ENCODE measurements at regions not wholly inside any gene's neighbourhood (a gene's known extent, or its start where the extent isn't known, plus 50 kb on each side); places are given as distances from the start of the nearest gene placed in this dataset.

GRCh38 chr9:38205279-38205678, 136.3 kb upstream of the SHB start:
- Histone ChIP-seq H3K27me3 (replicated peaks; ENCODE audit: insufficient read depth, low read length) (no peaks in the 10 kb centered on the region), H3F3A (ENCODE audit: insufficient read depth, low read length) (no peaks in the 10 kb centered on the region), H3K4me1 (ENCODE audit: low read length) (no peaks in the 10 kb centered on the region), H3K4me2 (ENCODE audit: low read depth, low read length) (no peak overlapping the region), H3K9ac (ENCODE audit: low read length) (no peak overlapping the region), H3K9me2 (replicated peaks; ENCODE audit: insufficient read depth, low read length) (no peaks in the 10 kb centered on the region), H3K4me3 (ENCODE audit: low read length) (no peak overlapping the region), H3K9me3 (replicated peaks; ENCODE audit: insufficient read depth, low read length) (no peaks in the 10 kb centered on the region), H3K36me3 (replicated peaks; ENCODE audit: insufficient read depth, low read length) (no peaks in the 10 kb centered on the region), H2AFZ (ENCODE audit: low read length) (no peak overlapping the region), H3K27ac (ENCODE audit: low read length) (no peak overlapping the region), H3K79me2 (ENCODE audit: low read length) (no peaks in the 10 kb centered on the region), H4K20me1 (ENCODE audit: insufficient read depth, low read length) (no peaks in the 10 kb centered on the region)
- DNase-seq: no peak
- TF ChIP-seq CTCF (IDR thresholded peaks at IDR 0.05; ENCODE audit: low read length): no peak
- TF ChIP-seq EZH2 (optimal IDR thresholded peaks at IDR 0.05; ENCODE audit: low read depth, low read length): no peak
- no peak for TF ChIP-seq EZH2phosphoT487 (IDR thresholded peaks at IDR 0.05; ENCODE audit: low read length)

- Histone ChIP-seq H4K20me1 (ENCODE audit: insufficient read depth, low read length) (no peaks in the 10 kb centered on the region), H3K27me3 (replicated peaks; ENCODE audit: insufficient read depth, low read length) (no peaks in the 10 kb centered on the region), H3K4me1 (ENCODE audit: low read length) (no peaks in the 10 kb centered on the region), H3K9ac (ENCODE audit: low read length) (no peak overlapping the region), H3K79me2 (ENCODE audit: low read length) (no peaks in the 10 kb centered on the region), H3K9me2 (replicated peaks; ENCODE audit: insufficient read depth, low read length) (no peaks in the 10 kb centered on the region), H2AFZ (ENCODE audit: low read length) (no peak overlapping the region), H3K4me2 (ENCODE audit: low read depth, low read length) (no peak overlapping the region), H3F3A (ENCODE audit: insufficient read depth, low read length) (no peaks in the 10 kb centered on the region), H3K36me3 (replicated peaks; ENCODE audit: insufficient read depth, low read length) (no peaks in the 10 kb centered on the region), H3K4me3 (ENCODE audit: low read length) (no peak overlapping the region), H3K9me3 (replicated peaks; ENCODE audit: insufficient read depth, low read length) (no peaks in the 10 kb centered on the region), H3K27ac (ENCODE audit: low read length) (no peak overlapping the region)
- TF ChIP-seq CTCF (IDR thresholded peaks at IDR 0.05; ENCODE audit: low read length) (no peak), EZH2 (optimal IDR thresholded peaks at IDR 0.05; ENCODE audit: low read depth, low read length) (no peak), EZH2phosphoT487 (IDR thresholded peaks at IDR 0.05; ENCODE audit: low read length) (no peak)
- DNase-seq: no peak
Measured at GRCh38 chr9:38202336-38202938, 133.4 kb upstream of the SHB start.

- Histone ChIP-seq H3K4me1 (ENCODE audit: low read length) (no peaks in the 10 kb centered on the region), H3K79me2 (ENCODE audit: low read length) (no peaks in the 10 kb centered on the region), H3K9me3 (replicated peaks; ENCODE audit: insufficient read depth, low read length) (no peaks in the 10 kb centered on the region), H3K27me3 (replicated peaks; ENCODE audit: insufficient read depth, low read length) (no peaks in the 10 kb centered on the region), H3K9ac (ENCODE audit: low read length) (no peak overlapping the region), H3K4me2 (ENCODE audit: low read depth, low read length) (no peak overlapping the region), H2AFZ (ENCODE audit: low read length) (no peak overlapping the region), H4K20me1 (ENCODE audit: insufficient read depth, low read length) (no peaks in the 10 kb centered on the region), H3K27ac (ENCODE audit: low read length) (no peak overlapping the region), H3K4me3 (ENCODE audit: low read length) (no peak overlapping the region), H3K9me2 (replicated peaks; ENCODE audit: insufficient read depth, low read length) (no peaks in the 10 kb centered on the region), H3K36me3 (replicated peaks; ENCODE audit: insufficient read depth, low read length) (no peaks in the 10 kb centered on the region), H3F3A (ENCODE audit: insufficient read depth, low read length) (no peaks in the 10 kb centered on the region)
- no peak for DNase-seq
- TF ChIP-seq CTCF (IDR thresholded peaks at IDR 0.05; ENCODE audit: low read length) (no peak), EZH2 (optimal IDR thresholded peaks at IDR 0.05; ENCODE audit: low read depth, low read length) (no peak), EZH2phosphoT487 (IDR thresholded peaks at IDR 0.05; ENCODE audit: low read length) (no peak)
Measured at GRCh38 chr9:38201844-38202243, 132.8 kb upstream of the SHB start.

All from MM.1S (cell line).